CD1c-positive myeloid dendritic cell (primary cell): ENCODE measurements at regions not wholly inside any gene's neighbourhood (a gene's known extent, or its start where the extent isn't known, plus 50 kb on each side); places are given as distances from the start of the nearest gene placed in this dataset.
A peak's percentile ranks its signal among the peaks of the same experiment; 100 is the strongest.

Experiments used
- DNase-seq: peaks from one replicate; pipeline ENCODE4 v3.0.0-alpha.2; 2016; ENCODE audit errors: extremely low spot score

DNA sequence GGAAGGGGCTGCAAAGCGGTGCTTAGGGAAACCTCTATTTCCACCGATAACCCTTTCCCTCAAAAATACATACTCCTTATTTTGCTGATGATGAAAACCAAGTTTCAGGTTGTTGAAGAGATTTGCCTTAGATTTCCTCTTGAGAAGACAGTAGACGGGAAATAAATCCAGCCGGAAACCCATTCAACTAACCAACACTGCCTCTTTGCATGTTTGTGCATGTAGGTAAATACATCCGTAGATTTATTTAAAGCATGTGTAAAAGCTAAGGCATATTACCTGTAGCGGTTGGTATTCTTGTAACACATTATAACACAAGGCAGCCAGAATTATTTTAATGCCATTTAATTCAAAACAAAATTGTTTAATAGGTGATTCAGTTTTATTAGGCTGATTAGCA, 136.3 kb upstream of the SLC22A23 start:
- DNase-seq, result no peak

DNA sequence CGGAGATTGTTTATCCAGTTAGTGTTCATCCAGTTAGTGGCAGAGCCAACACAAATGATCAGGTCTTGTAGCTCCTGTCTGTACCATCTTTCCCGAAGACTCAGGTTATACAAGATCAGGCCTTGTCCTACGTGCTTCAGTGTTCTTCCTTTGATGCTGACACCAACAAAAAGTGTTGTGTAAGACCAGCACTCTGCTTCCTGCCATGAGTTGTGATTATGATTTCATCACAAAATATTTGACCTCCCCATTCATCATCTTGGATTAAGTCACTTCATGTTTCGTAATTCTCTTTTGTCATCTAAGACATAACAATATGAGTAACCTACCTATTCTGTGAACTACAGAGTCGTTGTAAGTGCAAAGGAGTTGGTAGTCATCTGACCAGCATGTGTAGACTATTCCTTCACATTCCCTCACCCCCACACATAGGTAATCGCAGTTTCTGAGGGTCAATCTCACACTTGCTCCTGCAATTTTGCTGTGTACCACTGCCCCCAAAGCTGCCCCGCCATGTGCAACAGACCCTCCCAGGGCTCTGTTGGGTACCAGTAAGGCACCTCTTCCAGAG, 135.6 kb upstream of the SLC22A23 start:
- peak; percentile 72 for DNase-seq

- DNase-seq, result no peak
Measured at GRCh38 chr6:3591970-3592369, 135.1 kb upstream of the SLC22A23 start.

- DNase-seq, result no peak
Measured at GRCh38 chr6:3587660-3588059, 130.8 kb upstream of the SLC22A23 start.

DNA sequence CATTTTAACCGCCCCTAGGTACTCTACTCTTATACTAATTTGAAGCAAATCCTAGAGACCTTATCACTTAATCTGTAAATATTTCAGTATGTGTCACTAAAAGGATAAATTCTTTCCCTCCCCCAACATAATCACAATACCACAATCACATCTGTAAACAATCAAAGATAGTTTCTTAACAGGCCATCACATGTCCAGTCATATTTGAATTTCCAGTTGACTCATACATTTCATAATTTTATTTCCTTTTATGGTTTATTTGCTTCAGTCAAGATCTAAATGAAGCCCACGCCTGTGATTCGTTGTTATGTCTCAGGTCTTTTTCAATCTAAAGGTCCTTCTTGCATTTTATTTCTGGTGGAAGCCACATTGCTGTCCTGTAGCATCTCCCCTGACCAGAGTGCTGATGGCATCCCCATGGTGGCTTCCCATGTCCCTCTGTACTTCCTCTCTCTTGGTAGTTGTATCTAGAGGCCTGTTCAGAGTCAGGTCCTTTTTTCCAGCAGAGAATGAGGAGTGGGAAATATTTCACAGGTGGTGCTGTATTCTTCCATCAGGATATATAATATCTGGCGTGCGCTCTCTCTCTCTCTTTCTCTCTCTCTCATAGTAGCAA, 128.6 kb upstream of the SLC22A23 start:
- peak; percentile 17 for DNase-seq

DNA sequence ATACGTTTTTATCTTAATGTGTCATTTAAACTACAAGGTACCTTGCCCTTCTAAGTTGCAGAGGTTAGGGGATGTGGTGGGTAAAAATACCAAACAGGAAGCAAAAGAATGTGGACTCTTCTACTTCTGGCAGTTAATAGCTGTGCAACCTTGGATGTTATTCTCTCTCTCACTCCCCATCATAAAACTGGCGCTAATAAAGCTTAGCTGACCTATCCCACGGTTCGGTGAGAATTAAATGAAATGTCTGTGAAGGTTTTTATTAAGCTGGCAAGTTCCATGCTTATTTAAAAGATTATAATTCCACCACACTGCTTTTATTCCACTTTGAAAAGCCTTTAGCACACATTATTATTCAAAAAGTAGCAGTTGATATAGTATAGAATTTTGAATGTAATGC, 127.8 kb upstream of the SLC22A23 start:
- no peak for DNase-seq

- no peak for DNase-seq
Measured at GRCh38 chr6:3581469-3581868, 124.6 kb upstream of the SLC22A23 start.

- DNase-seq, result no peak
Measured at GRCh38 chr6:3579652-3580175, 122.9 kb upstream of the SLC22A23 start.

DNA sequence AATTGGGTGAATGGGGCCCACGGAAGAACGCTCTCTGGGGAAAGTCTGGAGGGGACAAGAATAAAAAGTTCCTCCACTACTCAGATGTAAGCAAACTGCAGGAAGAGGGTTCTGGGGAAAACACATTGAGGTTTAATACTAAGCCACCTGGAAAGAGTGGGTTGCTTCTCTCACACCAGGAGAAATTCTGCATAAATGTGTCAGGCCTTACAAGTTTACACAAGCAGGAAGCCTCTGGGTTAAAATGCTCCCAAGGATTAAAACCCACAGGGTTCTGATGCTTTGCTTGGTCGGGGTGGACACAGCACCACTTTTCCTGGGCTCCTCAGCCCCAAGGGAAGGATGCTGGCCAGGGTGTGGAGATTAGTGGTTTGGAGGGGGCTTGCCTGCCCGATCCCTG, 122.1 kb upstream of the SLC22A23 start:
- no peak for DNase-seq

- no peak for DNase-seq
Measured at GRCh38 chr6:3577517-3577916, 120.7 kb upstream of the SLC22A23 start.

GRCh38 chr6:3575701-3576100, 118.9 kb upstream of the SLC22A23 start:
- DNase-seq, result no peak

- DNase-seq, result no peak
Measured at GRCh38 chr6:3575166-3575565, 118.3 kb upstream of the SLC22A23 start.

DNA sequence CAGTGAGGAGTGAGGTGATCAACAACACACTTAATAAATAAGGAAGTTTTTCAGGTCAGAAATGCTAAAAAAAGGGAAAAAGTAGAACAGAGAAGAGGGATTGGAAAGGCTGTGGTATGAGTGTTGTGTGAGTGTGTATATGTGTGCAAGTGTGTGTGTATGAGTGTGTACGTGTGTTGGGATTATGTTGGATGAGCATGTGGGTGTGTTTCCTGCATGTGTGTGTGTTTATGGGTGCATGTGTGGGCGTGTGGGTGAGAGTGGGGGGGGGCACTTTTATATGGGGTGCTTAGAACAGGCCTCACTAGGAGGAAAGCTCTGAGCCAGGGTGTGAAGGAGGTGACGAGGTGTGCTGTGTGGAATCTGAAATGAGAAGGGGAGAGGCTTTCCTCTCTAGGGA, 116.8 kb upstream of the SLC22A23 start:
- DNase-seq, result no peak

GRCh38 chr6:3571836-3572235, 115.0 kb upstream of the SLC22A23 start:
- no peak for DNase-seq

DNA sequence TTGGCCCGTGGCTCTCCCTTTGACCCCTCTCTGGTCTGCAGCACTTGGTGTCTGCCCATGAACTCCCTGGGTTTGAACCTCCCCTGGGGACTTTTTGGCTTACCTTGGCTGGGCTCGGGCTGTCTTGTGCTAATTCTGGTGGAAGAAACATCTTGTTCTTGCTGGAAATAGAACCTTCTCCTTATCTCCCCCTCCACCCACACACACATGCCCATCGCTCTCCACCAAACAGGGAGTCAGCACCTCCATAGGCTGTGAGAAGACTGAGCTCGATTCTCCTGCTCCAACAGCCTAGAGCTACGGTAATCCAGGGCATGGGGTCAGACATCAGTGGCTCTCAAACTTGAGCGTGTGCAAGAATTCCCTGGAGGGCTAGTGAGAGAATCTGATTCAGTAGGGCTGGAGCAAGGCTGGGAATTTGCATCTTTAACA, 114.4 kb upstream of the SLC22A23 start:
- no peak for DNase-seq

DNA sequence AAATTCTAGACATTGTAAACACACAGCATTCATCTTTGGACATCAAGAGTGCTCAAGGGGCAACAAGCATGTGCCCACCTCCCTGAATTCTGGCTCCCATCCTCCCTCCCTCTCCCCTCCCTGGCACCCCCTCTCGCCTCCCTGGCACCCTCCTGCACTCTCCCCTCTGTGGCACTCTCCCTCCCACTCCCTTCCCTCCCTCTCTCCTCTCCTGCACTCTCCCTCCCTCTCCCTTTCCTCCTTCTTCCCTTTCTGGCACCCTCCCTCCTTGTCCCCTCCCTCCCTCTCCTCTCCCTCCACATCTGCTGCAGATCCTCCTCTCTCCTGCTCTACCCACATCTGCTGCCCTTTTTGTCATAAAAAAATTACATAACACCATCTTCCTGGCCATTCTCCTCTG, 113.0 kb upstream of the SLC22A23 start:
- no peak for DNase-seq

- DNase-seq, result no peak
Measured at GRCh38 chr6:3568396-3569082, 111.7 kb upstream of the SLC22A23 start.

- no peak for DNase-seq
Measured at GRCh38 chr6:3566812-3567211, 110.0 kb upstream of the SLC22A23 start.

DNA sequence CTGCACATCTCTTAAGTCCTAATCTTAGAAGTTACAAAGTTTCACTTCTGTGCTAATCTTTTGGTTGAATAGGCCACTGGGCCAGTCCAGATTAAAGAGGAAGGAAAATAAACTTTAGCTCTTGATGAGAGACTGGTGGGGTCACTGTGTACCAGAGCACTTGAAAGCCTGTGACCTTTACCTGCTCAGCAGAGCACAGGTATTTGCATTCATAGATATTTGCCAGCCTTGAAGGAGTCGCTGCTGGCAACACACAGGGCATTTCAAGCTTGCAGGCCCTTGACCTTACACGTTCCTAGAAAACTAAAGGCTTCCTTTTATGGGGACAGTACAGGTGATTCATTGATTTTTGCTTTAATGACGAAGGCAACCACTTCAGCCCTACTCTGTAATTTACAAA, 108.4 kb upstream of the SLC22A23 start:
- no peak for DNase-seq

GRCh38 chr6:3561725-3562124, 104.9 kb upstream of the SLC22A23 start:
- no peak for DNase-seq

DNA sequence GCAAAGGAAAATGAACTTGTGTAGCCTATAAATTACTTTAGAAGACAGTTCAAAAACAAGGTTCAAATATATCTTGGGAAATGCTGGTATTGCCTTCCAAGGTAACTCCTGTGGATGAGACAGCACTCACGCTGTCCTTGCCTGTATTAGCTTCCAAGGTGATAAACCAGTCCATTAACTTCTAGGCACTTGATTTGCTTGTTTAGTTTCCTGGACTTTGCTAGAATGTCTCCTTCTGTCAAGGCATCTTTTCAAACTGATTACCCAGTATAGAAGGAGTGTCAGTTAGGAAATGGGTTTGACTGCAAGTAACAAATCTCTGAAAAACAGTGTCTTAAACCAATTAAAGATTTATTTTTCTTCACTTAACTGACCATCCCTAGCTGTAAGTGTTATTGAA, 103.4 kb upstream of the SLC22A23 start:
- DNase-seq, result no peak

GRCh38 chr6:3559561-3559960, 102.7 kb upstream of the SLC22A23 start:
- DNase-seq, result no peak

- no peak for DNase-seq
Measured at GRCh38 chr6:3557336-3557735, 100.5 kb upstream of the SLC22A23 start.
